Neural progenitor cell (in vitro differentiated cells): ENCODE measurements at regions not wholly inside any gene's neighbourhood (a gene's known extent, or its start where the extent isn't known, plus 50 kb on each side); places are given as distances from the start of the nearest gene placed in this dataset.

ENCODE experiments used
- CTCF ChIP-seq: fragments of 200-600 bp; sonication (generic); IDR thresholded peaks from 2 replicates; pipeline ENCODE4 v1.5.1; 2017; ENCODE audit warnings: antibody characterized with exemption, mild to moderate bottlenecking
- EZH2 ChIP-seq: fragments of 200-600 bp; sonication (generic); IDR thresholded peaks from 2 replicates; pipeline ENCODE4 v1.6.1; 2017; ENCODE audit warnings: antibody characterized with exemption, mild to moderate bottlenecking, moderate library complexity

GRCh38 chr17:77908501-77908900 is 50.0 kb upstream of the TNRC6C start:
- TF ChIP-seq CTCF (no peak), EZH2 (no peak)
